HEK293T (cell line): ENCODE measurements at regions not wholly inside any gene's neighbourhood (a gene's known extent, or its start where the extent isn't known, plus 50 kb on each side); places are given as distances from the start of the nearest gene placed in this dataset.

Experiments used
- ARNT ChIP-seq: fragments of 450-650 bp; IDR thresholded peaks from 2 replicates; pipeline ENCODE4 v1.6.1; 2017; ENCODE audit warnings: mild to moderate bottlenecking
- BHLHE40 ChIP-seq: fragments of 450-650 bp; IDR thresholded peaks from 2 replicates; pipeline ENCODE4 v1.6.1; 2016; ENCODE audit warnings: mild to moderate bottlenecking, moderate library complexity, borderline replicate concordance
- CTBP1 ChIP-seq: fragments of 450-650 bp; IDR thresholded peaks from 2 replicates; pipeline ENCODE4 v1.6.1; 2016; ENCODE audit warnings: borderline replicate concordance
- FOXA1 ChIP-seq: fragments of 450-650 bp; IDR thresholded peaks from 2 replicates; pipeline ENCODE4 v1.6.1; 2016; ENCODE audit warnings: mild to moderate bottlenecking
- FOXK2 ChIP-seq: fragments of 450-650 bp; IDR thresholded peaks from 2 replicates; pipeline ENCODE4 v1.6.1; 2016; ENCODE audit warnings: mild to moderate bottlenecking
- FOXM1 ChIP-seq: fragments of 450-650 bp; IDR thresholded peaks from 2 replicates; pipeline ENCODE4 v1.6.1; 2017; ENCODE audit warnings: mild to moderate bottlenecking, borderline replicate concordance
- HDGF ChIP-seq: fragments of 450-650 bp; IDR thresholded peaks from 2 replicates; pipeline ENCODE4 v1.6.1; 2017; ENCODE audit warnings: antibody characterized with exemption, borderline replicate concordance
- NFRKB ChIP-seq: fragments of 450-650 bp; IDR thresholded peaks from 2 replicates; pipeline ENCODE4 v1.6.1; 2016; ENCODE audit warnings: mild to moderate bottlenecking, moderate library complexity
- SP1 ChIP-seq: fragments of 450-650 bp; IDR thresholded peaks from 2 replicates; pipeline ENCODE4 v1.6.1; 2017
- SUZ12 ChIP-seq: fragments of 450-650 bp; IDR thresholded peaks from 2 replicates; pipeline ENCODE4 v1.6.1; 2016; ENCODE audit warnings: mild to moderate bottlenecking
- TARDBP ChIP-seq: fragments of 450-650 bp; IDR thresholded peaks from 2 replicates; pipeline ENCODE4 v1.6.1; 2016

GRCh38 chrX:78429172-78429571, 101.8 kb upstream of the CYSLTR1 start:
- no peak for TF ChIP-seq FOXA1
- no peak for TF ChIP-seq NFRKB
- TF ChIP-seq TARDBP = no peak
- no peak for TF ChIP-seq FOXK2
- TF ChIP-seq FOXM1 = no peak
- TF ChIP-seq HDGF = no peak
- TF ChIP-seq CTBP1 = no peak
- TF ChIP-seq SUZ12 = no peak
- no peak for TF ChIP-seq BHLHE40
- no peak for TF ChIP-seq SP1
- no peak for TF ChIP-seq ARNT
